ENCODE measurements at regions not wholly inside any gene's neighbourhood (a gene's known extent, or its start where the extent isn't known, plus 50 kb on each side); places are given as distances from the start of the nearest gene placed in this dataset.

GRCh38 chr12:75656210-75656609 lies 144.8 kb upstream of the KRR1 start:
- no peaks in the 10 kb centered on the region for H3K27me3 Mint-ChIP-seq

GRCh38 chr12:75655315-75655806 lies 144.0 kb upstream of the KRR1 start:
- Mint-ChIP-seq H3K9me3 (peaks cover 0 to 2% (median 0%) of the 10 kb centered on the region in 7 donors), H3K27ac (no peak overlapping the region), H3K27me3 (no peaks in the 10 kb centered on the region), H3K36me3 (no peaks in the 10 kb centered on the region), H3K4me1 (peaks cover 0 to 16% (median 8%) of the 10 kb centered on the region in 4 donors), H3K4me3 (no peak overlapping the region)
- no peaks in the 10 kb centered on the region for H3K4me1 ChIP-seq (ENCODE audit: control insufficient read depth, insufficient read depth, low read length, poor library complexity, severe bottlenecking)
- H3K36me3 ChIP-seq (ENCODE audit: control insufficient read depth, insufficient read depth, low read length), result no peaks in the 10 kb centered on the region
- no peak for ATAC-seq (ENCODE audit: low read depth in 2 of 2)
- no peaks in the 10 kb centered on the region for H3K9me3 ChIP-seq (ENCODE audit: control insufficient read depth in 2 of 2, low read length in 2 of 2)
- H3K27ac ChIP-seq (ENCODE audit: insufficient read depth, low read length, poor library complexity, severe bottlenecking), result no peak overlapping the region
- H3K4me3 ChIP-seq (ENCODE audit: low read depth, low read length), result no peak overlapping the region
- peaks cover 2% of the 10 kb centered on the region for H3K27me3 ChIP-seq (ENCODE audit: control insufficient read depth, insufficient read depth, low read length)
- DNase-seq, result peak in 1 of 3 donors; percentile 23

More at GRCh38 chr12:75656210-75656609, 144.8 kb upstream of the KRR1 start:
- Histone ChIP-seq H3K9me3 (ENCODE audit: control insufficient read depth in 2 of 2, low read length in 2 of 2) (no peaks in the 10 kb centered on the region), H3K4me3 (ENCODE audit: low read depth, low read length) (no peak overlapping the region), H3K27me3 (ENCODE audit: control insufficient read depth, insufficient read depth, low read length) (peaks cover 2% of the 10 kb centered on the region), H3K36me3 (ENCODE audit: control insufficient read depth, insufficient read depth, low read length) (no peaks in the 10 kb centered on the region), H3K27ac (ENCODE audit: insufficient read depth, low read length, poor library complexity, severe bottlenecking) (no peak overlapping the region), H3K4me1 (ENCODE audit: control insufficient read depth, insufficient read depth, low read length, poor library complexity, severe bottlenecking) (no peaks in the 10 kb centered on the region)
- H3K27ac Mint-ChIP-seq, result no peak overlapping the region
- H3K36me3 Mint-ChIP-seq, result no peaks in the 10 kb centered on the region
- peaks cover 0 to 2% (median 0%) of the 10 kb centered on the region in 7 donors for H3K9me3 Mint-ChIP-seq
- ATAC-seq (ENCODE audit: low read depth in 2 of 2) (no peak), DNase-seq (no peak)
- H3K4me1 Mint-ChIP-seq, result peaks cover 0 to 16% (median 8%) of the 10 kb centered on the region in 4 donors
- no peak overlapping the region for H3K4me3 Mint-ChIP-seq

- ATAC-seq (ENCODE audit: low read depth in 2 of 2) (no peak), DNase-seq (no peak)
- no peaks in the 10 kb centered on the region for H3K4me1 ChIP-seq (ENCODE audit: control insufficient read depth, insufficient read depth, low read length, poor library complexity, severe bottlenecking)
- Mint-ChIP-seq H3K36me3 (no peaks in the 10 kb centered on the region), H3K4me3 (no peak overlapping the region), H3K4me1 (peaks cover 0 to 10% (median 6%) of the 10 kb centered on the region in 4 donors), H3K27ac (no peak overlapping the region), H3K27me3 (no peaks in the 10 kb centered on the region), H3K9me3 (peaks cover 0 to 2% (median 0%) of the 10 kb centered on the region in 7 donors)
- H3K4me3 ChIP-seq (ENCODE audit: low read depth, low read length), result no peak overlapping the region
- H3K27me3 ChIP-seq (ENCODE audit: control insufficient read depth, insufficient read depth, low read length), result no peaks in the 10 kb centered on the region
- no peaks in the 10 kb centered on the region for H3K36me3 ChIP-seq (ENCODE audit: control insufficient read depth, insufficient read depth, low read length)
- H3K9me3 ChIP-seq (ENCODE audit: control insufficient read depth in 2 of 2, low read length in 2 of 2), result no peaks in the 10 kb centered on the region
- H3K27ac ChIP-seq (ENCODE audit: insufficient read depth, low read length, poor library complexity, severe bottlenecking), result no peak overlapping the region
Measured at GRCh38 chr12:75651342-75651695, 139.9 kb upstream of the KRR1 start.

GRCh38 chr12:75650595-75651341 lies 139.4 kb upstream of the KRR1 start:
- Histone ChIP-seq H3K9me3 (ENCODE audit: control insufficient read depth in 2 of 2, low read length in 2 of 2) (no peaks in the 10 kb centered on the region), H3K27ac (ENCODE audit: insufficient read depth, low read length, poor library complexity, severe bottlenecking) (no peak overlapping the region), H3K4me3 (ENCODE audit: low read depth, low read length) (no peak overlapping the region), H3K36me3 (ENCODE audit: control insufficient read depth, insufficient read depth, low read length) (no peaks in the 10 kb centered on the region), H3K27me3 (ENCODE audit: control insufficient read depth, insufficient read depth, low read length) (no peaks in the 10 kb centered on the region), H3K4me1 (ENCODE audit: control insufficient read depth, insufficient read depth, low read length, poor library complexity, severe bottlenecking) (no peaks in the 10 kb centered on the region)
- no peak for DNase-seq
- H3K27me3 Mint-ChIP-seq, result no peaks in the 10 kb centered on the region
- no peak overlapping the region for H3K27ac Mint-ChIP-seq
- no peak for ATAC-seq (ENCODE audit: low read depth in 2 of 2)
- H3K9me3 Mint-ChIP-seq, result peaks cover 0 to 2% (median 0%) of the 10 kb centered on the region in 7 donors
- no peaks in the 10 kb centered on the region for H3K36me3 Mint-ChIP-seq
- H3K4me3 Mint-ChIP-seq, result no peak overlapping the region
- peaks cover 0 to 10% (median 5%) of the 10 kb centered on the region in 4 donors for H3K4me1 Mint-ChIP-seq

GRCh38 chr12:75650100-75650499 lies 138.7 kb upstream of the KRR1 start:
- no peaks in the 10 kb centered on the region for H3K4me1 ChIP-seq (ENCODE audit: control insufficient read depth, insufficient read depth, low read length, poor library complexity, severe bottlenecking)
- no peak for ATAC-seq (ENCODE audit: low read depth in 2 of 2)
- Mint-ChIP-seq H3K9me3 (peaks cover 0 to 2% (median 0%) of the 10 kb centered on the region in 7 donors), H3K4me1 (peaks cover 0 to 4% (median under 1%) of the 10 kb centered on the region in 4 donors), H3K27ac (no peak overlapping the region), H3K36me3 (no peaks in the 10 kb centered on the region), H3K27me3 (no peaks in the 10 kb centered on the region), H3K4me3 (no peak overlapping the region)
- no peaks in the 10 kb centered on the region for H3K27me3 ChIP-seq (ENCODE audit: control insufficient read depth, insufficient read depth, low read length)
- H3K4me3 ChIP-seq (ENCODE audit: low read depth, low read length), result no peak overlapping the region
- H3K36me3 ChIP-seq (ENCODE audit: control insufficient read depth, insufficient read depth, low read length), result no peaks in the 10 kb centered on the region
- H3K9me3 ChIP-seq (ENCODE audit: control insufficient read depth in 2 of 2, low read length in 2 of 2), result no peaks in the 10 kb centered on the region
- H3K27ac ChIP-seq (ENCODE audit: insufficient read depth, low read length, poor library complexity, severe bottlenecking), result no peak overlapping the region
- no peak for DNase-seq

GRCh38 chr12:75648856-75649255 lies 137.4 kb upstream of the KRR1 start:
- H3K9me3 ChIP-seq (ENCODE audit: control insufficient read depth in 2 of 2, low read length in 2 of 2), result no peaks in the 10 kb centered on the region
- DNase-seq, result no peak
- H3K36me3 ChIP-seq (ENCODE audit: control insufficient read depth, insufficient read depth, low read length), result no peaks in the 10 kb centered on the region
- no peak overlapping the region for H3K27ac ChIP-seq (ENCODE audit: insufficient read depth, low read length, poor library complexity, severe bottlenecking)
- H3K27me3 ChIP-seq (ENCODE audit: control insufficient read depth, insufficient read depth, low read length), result no peaks in the 10 kb centered on the region
- no peaks in the 10 kb centered on the region for H3K36me3 Mint-ChIP-seq
- H3K4me3 ChIP-seq (ENCODE audit: low read depth, low read length), result no peak overlapping the region
- no peaks in the 10 kb centered on the region for H3K4me1 ChIP-seq (ENCODE audit: control insufficient read depth, insufficient read depth, low read length, poor library complexity, severe bottlenecking)
- H3K4me1 Mint-ChIP-seq, result peaks cover 0 to 6% (median under 1%) of the 10 kb centered on the region in 4 donors
- H3K4me3 Mint-ChIP-seq, result no peak overlapping the region
- ATAC-seq (ENCODE audit: low read depth in 2 of 2), result no peak
- no peaks in the 10 kb centered on the region for H3K9me3 Mint-ChIP-seq
- no peak overlapping the region for H3K27ac Mint-ChIP-seq
- no peaks in the 10 kb centered on the region for H3K27me3 Mint-ChIP-seq

GRCh38 chr12:75646329-75647210 lies 135.2 kb upstream of the KRR1 start:
- Mint-ChIP-seq H3K4me1 (peaks cover 0 to 8% (median 4%) of the 10 kb centered on the region in 4 donors), H3K4me3 (no peak overlapping the region), H3K27me3 (no peaks in the 10 kb centered on the region), H3K9me3 (no peaks in the 10 kb centered on the region), H3K27ac (peak overlapping the region in 1 of 3 donors; percentile 9), H3K36me3 (no peaks in the 10 kb centered on the region)
- Histone ChIP-seq H3K27ac (ENCODE audit: insufficient read depth, low read length, poor library complexity, severe bottlenecking) (no peak overlapping the region), H3K4me3 (ENCODE audit: low read depth, low read length) (no peak overlapping the region), H3K27me3 (ENCODE audit: control insufficient read depth, insufficient read depth, low read length) (no peaks in the 10 kb centered on the region), H3K9me3 (ENCODE audit: control insufficient read depth in 2 of 2, low read length in 2 of 2) (no peaks in the 10 kb centered on the region), H3K36me3 (ENCODE audit: control insufficient read depth, insufficient read depth, low read length) (no peaks in the 10 kb centered on the region), H3K4me1 (ENCODE audit: control insufficient read depth, insufficient read depth, low read length, poor library complexity, severe bottlenecking) (peaks cover 1% of the 10 kb centered on the region)
- ATAC-seq (ENCODE audit: low read depth in 2 of 2), result no peak
- DNase-seq, result no peak

Data from CD4-positive, CD25-positive, alpha-beta regulatory T cell (primary cell).